Lower leg skin (tissue), 4 donors: ENCODE measurements at regions not wholly inside any gene's neighbourhood (a gene's known extent, or its start where the extent isn't known, plus 50 kb on each side); places are given as distances from the start of the nearest gene placed in this dataset.

Experiments used
- DNase-seq, 2 donors: peaks; one replicate each; pipeline ENCODE4 v3.0.0-alpha.2; 2019; ENCODE audit warnings: low spot score in 2 of 2
- H3K4me3 ChIP-seq: fragments of 200-600 bp; sonication (generic); 2 replicates; pipeline ENCODE4 v1.5.1; 2017; ENCODE audit warnings: mild to moderate bottlenecking, low read depth; ENCODE audit not compliant: poor library complexity, severe bottlenecking
- CTCF ChIP-seq, 3 donors: fragments of 450-650 bp; IDR thresholded peaks; one replicate each; pipeline ENCODE4 v1.5.1; 2016; ENCODE audit warnings: antibody characterized with exemption in 3 of 3, mild to moderate bottlenecking in 3 of 3, moderate library complexity in 2 of 3
- POLR2A ChIP-seq, 2 donors: fragments of 450-650 bp; IDR thresholded peaks; one replicate each; pipeline ENCODE4 v1.6.1; 2016 to 2017; ENCODE audit warnings: antibody characterized with exemption in 2 of 2, mild to moderate bottlenecking in 1 of 2, moderate library complexity in 1 of 2
- WGBS, 2 donors: methylation state at CpG; one replicate each; pipeline ENCODE4 v1.1.5; 2018; 5-methylcytosine and 5-hydroxymethylcytosine counted together
- intact Hi-C: fragments of 100-400 bp; cut with DNase I; formaldehyde crosslinking; loops from one replicate; pipeline ENCODE4 v1.15.0; 2023; ENCODE audit warnings: low total_unique reads

GRCh38 chr12:31201382-31201781, 124.6 kb downstream of the SINHCAF start:
- TF ChIP-seq POLR2A (IDR thresholded peaks at IDR 0.05): no peak
- no peak for TF ChIP-seq CTCF (IDR thresholded peaks at IDR 0.05)

GRCh38 chr12:31203261-31203660, 122.7 kb downstream of the SINHCAF start:
- WGBS, 2 donors: 72 to 79% methylated on average over 1 of the region's 1 CpG
- no peak for DNase-seq
- intact Hi-C loops: no loop called here
- no peak overlapping the region for H3K4me3 ChIP-seq
- TF ChIP-seq CTCF (IDR thresholded peaks at IDR 0.05) (no peak), POLR2A (IDR thresholded peaks at IDR 0.05) (no peak)

More at GRCh38 chr12:31201382-31201781, 124.6 kb downstream of the SINHCAF start:
- DNase-seq: no peak
- H3K4me3 ChIP-seq: no peak overlapping the region
- intact Hi-C loops: no loop called here
- 43 to 53% methylated on average over 1 of the region's 1 CpG for WGBS, 2 donors

GRCh38 chr12:31205054-31205453, 120.9 kb downstream of the SINHCAF start:
- no peak for DNase-seq
- WGBS, 2 donors: 5% methylated on average over 3 of the region's 3 CpGs
- TF ChIP-seq POLR2A (IDR thresholded peaks at IDR 0.05): no peak
- TF ChIP-seq CTCF (IDR thresholded peaks at IDR 0.05): no peak
- intact Hi-C loops: no loop called here
- H3K4me3 ChIP-seq: no peak overlapping the region

DNA sequence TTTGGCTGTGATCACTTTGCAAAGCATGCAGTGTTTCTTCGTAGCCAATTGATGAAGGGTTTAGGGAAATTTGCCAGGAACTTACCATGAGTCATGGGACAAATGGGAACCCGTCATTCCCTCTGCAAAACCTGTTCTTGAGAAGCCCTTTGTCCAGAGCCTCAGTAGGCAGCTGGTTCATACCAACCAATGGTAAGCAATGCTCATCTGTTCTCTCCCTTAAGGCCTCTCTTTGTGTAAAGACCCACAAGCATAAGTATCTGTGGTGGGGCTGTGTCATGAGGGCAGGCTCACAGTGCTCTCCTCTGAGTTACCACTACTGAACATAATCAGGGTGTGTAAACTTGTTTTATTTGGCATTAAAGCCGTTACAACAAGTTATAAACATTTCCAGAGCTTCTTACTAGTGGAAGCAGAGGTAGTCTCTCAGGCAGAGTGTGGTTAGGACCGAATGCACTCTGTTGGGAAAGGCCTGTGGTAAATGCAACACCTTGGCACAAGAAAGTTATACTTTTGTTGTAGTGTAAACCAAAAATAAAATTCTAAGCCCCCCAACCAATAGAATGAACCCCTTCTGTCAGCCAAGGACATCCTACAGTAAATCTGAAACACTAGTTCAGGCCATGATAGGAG, 119.8 kb downstream of the SINHCAF start:
- intact Hi-C loops: no loop called here
- TF ChIP-seq CTCF (IDR thresholded peaks at IDR 0.05) (no peak), POLR2A (IDR thresholded peaks at IDR 0.05) (no peak)
- DNase-seq: no peak
- WGBS, 2 donors: 28 to 29% methylated on average over 4 of the region's 4 CpGs
- no peak overlapping the region for H3K4me3 ChIP-seq

- WGBS, 2 donors: 66 to 79% methylated on average over 3 of the region's 3 CpGs
- TF ChIP-seq POLR2A (IDR thresholded peaks at IDR 0.05): no peak
- no peak for TF ChIP-seq CTCF (IDR thresholded peaks at IDR 0.05)
- no peak for DNase-seq
- intact Hi-C loops: no loop called here
- H3K4me3 ChIP-seq: no peak overlapping the region
Measured at GRCh38 chr12:31207799-31208465, 118.0 kb downstream of the SINHCAF start.
